Smooth muscle cell (in vitro differentiated cells): ENCODE measurements at regions not wholly inside any gene's neighbourhood (a gene's known extent, or its start where the extent isn't known, plus 50 kb on each side); places are given as distances from the start of the nearest gene placed in this dataset.
"Not testable (repeated sequence)": the region's sequence is repeated elsewhere in the genome, so short reads cannot be mapped to it uniquely, and the experiment has no call there.

Experiments
- DNase-seq: peaks from one replicate; lab custom pipeline; 2025; ENCODE audit not compliant: unreplicated experiment; lab: John Stamatoyannopoulos, UW
- H2AFZ ChIP-seq: fragments of 200-600 bp; sonication (generic); 2 replicates; pipeline ENCODE4 v1.6.0; 2016; ENCODE audit warnings: antibody characterized with exemption, low read depth, mild to moderate bottlenecking
- H3F3A ChIP-seq: fragments of 200-600 bp; sonication (generic); 2 replicates; pipeline ENCODE4 v1.6.0; 2017; ENCODE audit warnings: antibody characterized with exemption, low read depth
- H3K27ac ChIP-seq: fragments of 200-600 bp; sonication (generic); 2 replicates; pipeline ENCODE4 v1.5.1; 2016; ENCODE audit warnings: low read depth, mild to moderate bottlenecking
- H3K27me3 ChIP-seq: fragments of 200-600 bp; sonication (generic); 2 replicates; pipeline ENCODE4 v1.6.1; 2016; ENCODE audit warnings: low read depth, mild to moderate bottlenecking
- H3K36me3 ChIP-seq: fragments of 200-600 bp; sonication (generic); 2 replicates; pipeline ENCODE4 v1.5.1; 2016; ENCODE audit warnings: low read depth
- H3K4me1 ChIP-seq: fragments of 200-600 bp; sonication (generic); 2 replicates; pipeline ENCODE4 v1.5.1; 2016; ENCODE audit warnings: low read depth
- H3K4me2 ChIP-seq: fragments of 200-600 bp; sonication (generic); 2 replicates; pipeline ENCODE4 v1.6.0; 2016; ENCODE audit warnings: mild to moderate bottlenecking
- H3K4me3 ChIP-seq: fragments of 200-600 bp; sonication (generic); 2 replicates; pipeline ENCODE4 v1.5.1; 2016; ENCODE audit warnings: mild to moderate bottlenecking
- H3K79me2 ChIP-seq: fragments of 200-600 bp; sonication (generic); 2 replicates; pipeline ENCODE4 v1.6.0; 2016; ENCODE audit warnings: low read depth, mild to moderate bottlenecking
- H3K9ac ChIP-seq: fragments of 200-600 bp; sonication (generic); 2 replicates; pipeline ENCODE4 v1.6.0; 2016; ENCODE audit warnings: low read depth
- H3K9me3 ChIP-seq: fragments of 200-600 bp; sonication (generic); replicated peaks from 2 replicates; pipeline ENCODE4 v1.5.1; 2016; ENCODE audit warnings: low read depth
- H4K20me1 ChIP-seq: fragments of 200-600 bp; sonication (generic); 2 replicates; pipeline ENCODE4 v1.6.0; 2016; ENCODE audit warnings: low read depth
- WGBS: methylation state at CpG from one replicate; pipeline ENCODE4 v1.1.7; 2016; ENCODE audit warnings: low lambda C conversion rate; 5-methylcytosine and 5-hydroxymethylcytosine counted together
- TF ChIP-seq, protein P1 (sequence below): fragments of 200-600 bp; sonication (generic); IDR thresholded peaks from 2 replicates; pipeline ENCODE4 v1.5.1; 2017; ENCODE audit warnings: borderline replicate concordance, mild to moderate bottlenecking, antibody characterized with exemption; ENCODE audit not compliant: insufficient read depth, poor library complexity, severe bottlenecking

DNA sequence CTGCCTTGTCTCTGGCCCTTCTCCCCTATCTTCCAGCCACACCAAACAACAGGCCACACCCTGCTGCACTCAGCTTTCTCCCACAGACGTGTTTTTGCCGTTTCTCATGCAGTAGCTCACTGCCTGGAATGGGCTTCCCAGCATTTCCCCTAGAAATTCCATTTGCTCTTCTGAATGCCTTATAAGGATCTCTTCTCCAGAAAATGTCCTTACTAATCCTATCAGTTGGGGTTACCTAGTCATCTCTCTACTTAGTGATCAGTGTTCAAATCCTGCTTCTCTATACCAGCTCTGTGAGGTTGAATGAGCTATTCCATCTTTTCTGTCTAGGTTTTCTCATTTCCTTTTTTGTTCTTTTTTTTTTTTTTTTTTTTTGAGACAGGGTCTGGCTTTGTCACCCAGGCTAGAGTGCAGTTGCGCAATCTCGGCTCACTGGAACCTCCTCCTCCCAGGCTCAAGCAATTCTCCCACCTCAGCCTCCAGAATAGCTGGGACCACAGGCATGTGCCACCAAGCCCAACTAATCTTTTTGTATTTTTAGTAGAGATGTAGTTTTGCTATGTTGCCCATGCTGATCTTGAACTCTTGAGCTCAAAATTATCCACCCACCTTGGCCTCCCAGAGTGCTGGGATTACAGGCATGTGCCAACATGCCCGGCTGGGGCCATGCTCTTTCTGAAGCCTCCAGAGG, 98.2 kb upstream of the CHD2 start:
- 20% methylated on average over 5 of the region's 5 CpGs for WGBS
- H3K27ac ChIP-seq: peak overlapping the region; percentile 99

DNA sequence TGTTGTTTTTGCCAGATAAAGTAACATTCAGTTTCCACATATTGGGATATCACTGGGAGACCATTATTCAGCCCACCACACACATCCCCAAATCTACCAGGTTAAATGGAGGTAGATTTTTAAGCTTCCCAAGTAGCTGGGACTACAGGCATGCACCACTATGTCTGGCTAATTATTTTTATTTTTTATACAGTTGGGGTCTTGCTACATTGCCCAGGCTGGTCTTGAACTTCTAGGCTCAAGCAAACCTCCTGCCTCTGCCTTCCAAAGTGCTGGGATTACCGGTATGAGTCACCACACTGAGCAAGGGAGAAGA, 96.6 kb upstream of the CHD2 start:
- Histone ChIP-seq H3K9me3 (no peaks in the 10 kb centered on the region), H3K4me3 (no peak overlapping the region), H3K27me3 (no peaks in the 10 kb centered on the region), H3K9ac (no peak overlapping the region), H3K36me3 (no peaks in the 10 kb centered on the region), H3K4me1 (peaks cover 6% of the 10 kb centered on the region), H3F3A (peaks cover 30% of the 10 kb centered on the region), H2AFZ (no peak overlapping the region), H3K4me2 (no peak overlapping the region), H4K20me1 (no peaks in the 10 kb centered on the region), H3K79me2 (no peaks in the 10 kb centered on the region), H3K27ac (peak overlapping the region; percentile 99)
- TF ChIP-seq, protein P1, sequence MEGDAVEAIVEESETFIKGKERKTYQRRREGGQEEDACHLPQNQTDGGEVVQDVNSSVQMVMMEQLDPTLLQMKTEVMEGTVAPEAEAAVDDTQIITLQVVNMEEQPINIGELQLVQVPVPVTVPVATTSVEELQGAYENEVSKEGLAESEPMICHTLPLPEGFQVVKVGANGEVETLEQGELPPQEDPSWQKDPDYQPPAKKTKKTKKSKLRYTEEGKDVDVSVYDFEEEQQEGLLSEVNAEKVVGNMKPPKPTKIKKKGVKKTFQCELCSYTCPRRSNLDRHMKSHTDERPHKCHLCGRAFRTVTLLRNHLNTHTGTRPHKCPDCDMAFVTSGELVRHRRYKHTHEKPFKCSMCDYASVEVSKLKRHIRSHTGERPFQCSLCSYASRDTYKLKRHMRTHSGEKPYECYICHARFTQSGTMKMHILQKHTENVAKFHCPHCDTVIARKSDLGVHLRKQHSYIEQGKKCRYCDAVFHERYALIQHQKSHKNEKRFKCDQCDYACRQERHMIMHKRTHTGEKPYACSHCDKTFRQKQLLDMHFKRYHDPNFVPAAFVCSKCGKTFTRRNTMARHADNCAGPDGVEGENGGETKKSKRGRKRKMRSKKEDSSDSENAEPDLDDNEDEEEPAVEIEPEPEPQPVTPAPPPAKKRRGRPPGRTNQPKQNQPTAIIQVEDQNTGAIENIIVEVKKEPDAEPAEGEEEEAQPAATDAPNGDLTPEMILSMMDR: no peak
- no peak for DNase-seq
- WGBS: 29% methylated on average over 1 of the region's 1 CpG

More for the DNA sequence above, 98.2 kb upstream of the CHD2 start:
- TF ChIP-seq, protein P1: no peak
- Histone ChIP-seq H3K4me2 (peak overlapping the region; percentile 63), H3K79me2 (no peaks in the 10 kb centered on the region), H3K27me3 (no peaks in the 10 kb centered on the region), H4K20me1 (no peaks in the 10 kb centered on the region), H3K36me3 (no peaks in the 10 kb centered on the region), H3K9ac (no peak overlapping the region), H3K4me1 (no peaks in the 10 kb centered on the region), H3K9me3 (no peaks in the 10 kb centered on the region), H3F3A (peaks cover 30% of the 10 kb centered on the region), H3K4me3 (no peak overlapping the region), H2AFZ (no peak overlapping the region)
- DNase-seq: no peak

DNA sequence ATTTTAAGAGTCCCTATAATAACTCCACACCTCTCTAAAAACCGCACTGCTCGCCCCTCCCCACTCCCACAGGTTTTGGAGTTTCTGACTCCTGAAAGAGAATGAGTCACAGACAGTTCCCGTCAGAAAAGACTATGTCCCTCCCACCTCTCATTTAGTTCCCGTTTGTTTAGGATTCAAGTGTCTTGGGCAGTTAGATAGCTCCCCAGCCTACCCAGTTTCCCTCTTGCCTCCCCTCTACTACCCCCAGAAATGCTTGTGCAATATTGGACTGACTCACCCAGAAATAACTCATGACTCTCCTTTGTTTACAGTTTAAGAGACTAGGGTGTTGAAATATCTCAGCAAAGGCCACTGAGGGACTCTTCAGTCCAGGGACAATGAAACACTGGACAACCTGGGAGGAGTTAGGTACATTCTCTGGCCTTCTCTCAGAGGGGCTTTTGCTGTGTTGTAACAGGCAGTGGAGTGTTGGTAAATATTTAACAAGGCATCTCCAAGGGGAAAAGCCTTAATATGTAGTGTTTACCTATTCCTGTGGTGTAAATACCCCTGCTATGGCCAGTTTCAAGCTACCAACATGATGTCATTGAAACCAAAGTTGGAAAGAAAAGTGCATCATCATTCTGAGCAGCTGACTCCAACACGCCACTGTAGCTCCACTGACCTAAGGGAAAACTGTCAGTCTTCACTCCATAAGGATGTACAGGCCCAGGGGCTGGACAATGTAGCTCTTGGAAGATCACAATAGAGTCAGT, 96.1 kb upstream of the CHD2 start:
- WGBS: 5% methylated on average over 5 of the region's 5 CpGs
- Histone ChIP-seq H3F3A (peaks cover 30% of the 10 kb centered on the region), H3K9me3 (no peaks in the 10 kb centered on the region), H3K27me3 (no peaks in the 10 kb centered on the region), H4K20me1 (no peaks in the 10 kb centered on the region), H3K36me3 (no peaks in the 10 kb centered on the region), H3K79me2 (no peaks in the 10 kb centered on the region), H2AFZ (no peak overlapping the region), H3K27ac (peak overlapping the region; percentile 99), H3K4me1 (peaks cover 9% of the 10 kb centered on the region), H3K9ac (peak overlapping the region; percentile 85), H3K4me2 (peak overlapping the region; percentile 16), H3K4me3 (no peak overlapping the region)
- DNase-seq: peak; percentile 34
- TF ChIP-seq, protein P1: no peak

DNA sequence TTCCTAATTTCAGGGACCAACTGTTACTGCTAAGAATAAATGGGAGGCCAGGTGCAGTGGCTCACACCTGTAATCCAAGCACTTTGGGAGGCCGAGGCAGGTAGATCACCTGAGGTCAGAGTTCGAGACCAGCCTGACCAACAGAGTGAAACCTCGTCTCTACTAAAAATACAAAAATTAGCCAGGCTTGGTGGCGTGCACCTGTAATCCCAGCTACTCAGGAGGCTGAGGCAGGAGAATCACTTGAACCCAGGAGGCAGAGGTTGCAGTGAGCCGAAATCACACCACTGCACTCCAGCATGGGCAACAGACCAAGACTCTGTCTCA, 95.6 kb upstream of the CHD2 start:
- not testable (repeated sequence) for H3K9me3 ChIP-seq, H3K4me1 ChIP-seq, H3K4me3 ChIP-seq, H2AFZ ChIP-seq, H3K36me3 ChIP-seq, H3K79me2 ChIP-seq, H4K20me1 ChIP-seq, DNase-seq, H3K27me3 ChIP-seq
- Histone ChIP-seq H3K27ac (peak overlapping the region; percentile 99), H3F3A (peaks cover 33% of the 10 kb centered on the region), H3K9ac (peak overlapping the region; percentile 85), H3K4me2 (peak overlapping the region; percentile 16)
- WGBS: 96% methylated on average over 5 of the region's 5 CpGs
